PC-3 (cell line): ENCODE measurements at regions not wholly inside any gene's neighbourhood (a gene's known extent, or its start where the extent isn't known, plus 50 kb on each side); places are given as distances from the start of the nearest gene placed in this dataset.

Experiments
- ATAC-seq: fragments of 200-7000 bp; cut with Tn5 transposase; 2 replicates; pipeline ENCODE4 v1.9.1; 2020; ENCODE audit warnings: mild to moderate bottlenecking, moderate library complexity
- BruUV-seq: library from RNA; stranded (reverse); fragments of 400-500 nt; replicated peaks from 2 replicates; lab custom pipeline; 2021; lab: Mats Ljungman, UMichigan
- CTCF ChIA-PET: fragments of 300-600 bp; sonication (Branson Sonifier 250); formaldehyde crosslinking; loops from one replicate; lab custom pipeline; 2022; ENCODE audit warnings: antibody characterized with exemption; lab: Charles Lee
- POLR2A ChIA-PET: fragments of 300-600 bp; sonication (Branson Sonifier 250); formaldehyde crosslinking; loops from one replicate; lab custom pipeline; 2022; ENCODE audit warnings: antibody characterized with exemption; ENCODE audit not compliant: unreplicated experiment; lab: Charles Lee
- DNase-seq: peaks from one replicate; pipeline ENCODE4 v3.0.0-alpha.2; 2015
- H2AFZ ChIP-seq: fragments of 300-600 bp; sonication (generic); 2 replicates; pipeline ENCODE4 v1.6.0; 2016; ENCODE audit warnings: antibody characterized with exemption, low read length
- H3F3A ChIP-seq: fragments of 300-600 bp; sonication (generic); one replicate; pipeline ENCODE4 v1.6.0; 2017; ENCODE audit warnings: antibody characterized with exemption, low read length, control low read depth, mild to moderate bottlenecking; ENCODE audit not compliant: unreplicated experiment
- H3K27ac ChIP-seq: fragments of 300-600 bp; sonication (generic); 2 replicates; pipeline ENCODE4 v1.5.1; 2016; ENCODE audit warnings: mild to moderate bottlenecking, low read length
- H3K27me3 ChIP-seq: fragments of 300-600 bp; sonication (generic); 2 replicates; pipeline ENCODE4 v1.6.1; 2016; ENCODE audit warnings: low read length, mixed read lengths
- H3K36me3 ChIP-seq: fragments of 300-600 bp; sonication (generic); 2 replicates; pipeline ENCODE4 v1.6.1; 2016; ENCODE audit warnings: low read depth, mixed run types, low read length, mixed read lengths
- H3K4me1 ChIP-seq: fragments of 300-600 bp; sonication (generic); 2 replicates; pipeline ENCODE4 v1.5.1; 2016; ENCODE audit warnings: low read length; ENCODE audit not compliant: insufficient read depth
- H3K4me2 ChIP-seq: fragments of 300-600 bp; sonication (generic); 2 replicates; pipeline ENCODE4 v1.6.0; 2016; ENCODE audit warnings: low read length
- H3K4me3 ChIP-seq: fragments of 300-600 bp; sonication (generic); 2 replicates; pipeline ENCODE4 v1.5.1; 2016; ENCODE audit warnings: mild to moderate bottlenecking, low read length, mixed read lengths
- H3K79me2 ChIP-seq: fragments of 300-600 bp; sonication (generic); 2 replicates; pipeline ENCODE4 v1.6.1; 2017; ENCODE audit warnings: low read length, mixed read lengths
- H3K9ac ChIP-seq: fragments of 300-600 bp; sonication (generic); 2 replicates; pipeline ENCODE4 v1.6.0; 2016; ENCODE audit warnings: mild to moderate bottlenecking, low read length
- H3K9me2 ChIP-seq: fragments of 300-600 bp; sonication (generic); replicated peaks from 2 replicates; pipeline ENCODE4 v1.6.1; 2016; ENCODE audit warnings: mixed run types, low read length, mixed read lengths
- H3K9me3 ChIP-seq: fragments of 300-600 bp; sonication (generic); 2 replicates; pipeline ENCODE4 v1.6.1; 2016; ENCODE audit warnings: low read length, mixed read lengths
- H4K20me1 ChIP-seq: fragments of 300-600 bp; sonication (generic); 2 replicates; pipeline ENCODE4 v1.6.1; 2016; ENCODE audit warnings: low read length, mixed read lengths
- EZH2 ChIP-seq: fragments of 300-600 bp; sonication (generic); IDR thresholded peaks from one replicate; pipeline ENCODE4 v1.6.1; 2017; ENCODE audit warnings: antibody characterized with exemption, mild to moderate bottlenecking, low read length; ENCODE audit not compliant: unreplicated experiment
- EZH2phosphoT487 ChIP-seq: fragments of 300-600 bp; sonication (generic); IDR thresholded peaks from 2 replicates; pipeline ENCODE4 v1.6.1; 2018; ENCODE audit warnings: mild to moderate bottlenecking, antibody characterized with exemption, low read length, borderline replicate concordance
- intact Hi-C: fragments of 100-400 bp; cut with micrococcal nuclease; formaldehyde crosslinking; loops from 2 replicates; pipeline ENCODE4 v1.9.0; 2023
- TF ChIP-seq, protein P1 (sequence below): fragments of 300-600 bp; sonication (generic); conservative IDR thresholded peaks from 2 replicates; pipeline ENCODE4 v1.5.1; 2017; ENCODE audit warnings: antibody characterized with exemption, low read depth, mild to moderate bottlenecking, low read length

DNA sequence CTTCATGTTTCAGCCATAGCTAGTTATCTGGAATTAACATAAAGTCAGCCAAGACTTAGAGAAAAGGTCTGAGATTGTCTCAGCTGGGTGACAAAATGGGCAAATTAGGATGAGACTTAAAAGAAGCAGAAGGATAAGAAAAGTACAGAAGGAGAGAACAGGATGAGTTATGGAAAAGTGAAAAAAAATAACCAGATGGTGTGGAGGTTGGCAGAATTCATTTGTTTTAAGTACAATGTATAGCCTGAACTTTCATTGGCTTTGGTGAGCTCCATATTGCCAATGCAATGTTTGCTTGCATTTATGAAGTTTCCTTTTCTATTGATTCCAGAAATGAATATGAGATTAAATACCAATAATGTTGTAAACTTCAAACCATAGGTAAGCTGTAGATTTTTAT, 447.2 kb upstream of the DPH6 start:
- Histone ChIP-seq H3K79me2 (no peaks in the 10 kb centered on the region), H3K4me3 (no peak overlapping the region), H3K36me3 (no peaks in the 10 kb centered on the region), H3K27me3 (no peaks in the 10 kb centered on the region), H3K4me1 (no peaks in the 10 kb centered on the region), H4K20me1 (no peaks in the 10 kb centered on the region), H3K4me2 (no peak overlapping the region), H3K9me3 (no peaks in the 10 kb centered on the region), H2AFZ (no peak overlapping the region), H3K27ac (no peak overlapping the region), H3K9ac (no peak overlapping the region), H3K9me2 (no peaks in the 10 kb centered on the region), H3F3A (no peaks in the 10 kb centered on the region)
- DNase-seq (no peak), ATAC-seq (no peak)
- ChIA-PET POLR2A (no interaction called here), CTCF (no interaction called here)
- TF ChIP-seq, protein P1, sequence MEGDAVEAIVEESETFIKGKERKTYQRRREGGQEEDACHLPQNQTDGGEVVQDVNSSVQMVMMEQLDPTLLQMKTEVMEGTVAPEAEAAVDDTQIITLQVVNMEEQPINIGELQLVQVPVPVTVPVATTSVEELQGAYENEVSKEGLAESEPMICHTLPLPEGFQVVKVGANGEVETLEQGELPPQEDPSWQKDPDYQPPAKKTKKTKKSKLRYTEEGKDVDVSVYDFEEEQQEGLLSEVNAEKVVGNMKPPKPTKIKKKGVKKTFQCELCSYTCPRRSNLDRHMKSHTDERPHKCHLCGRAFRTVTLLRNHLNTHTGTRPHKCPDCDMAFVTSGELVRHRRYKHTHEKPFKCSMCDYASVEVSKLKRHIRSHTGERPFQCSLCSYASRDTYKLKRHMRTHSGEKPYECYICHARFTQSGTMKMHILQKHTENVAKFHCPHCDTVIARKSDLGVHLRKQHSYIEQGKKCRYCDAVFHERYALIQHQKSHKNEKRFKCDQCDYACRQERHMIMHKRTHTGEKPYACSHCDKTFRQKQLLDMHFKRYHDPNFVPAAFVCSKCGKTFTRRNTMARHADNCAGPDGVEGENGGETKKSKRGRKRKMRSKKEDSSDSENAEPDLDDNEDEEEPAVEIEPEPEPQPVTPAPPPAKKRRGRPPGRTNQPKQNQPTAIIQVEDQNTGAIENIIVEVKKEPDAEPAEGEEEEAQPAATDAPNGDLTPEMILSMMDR = no peak
- TF ChIP-seq EZH2 (no peak), EZH2phosphoT487 (no peak)
- intact Hi-C loops = no loop called here
- no TSS peak for BruUV-seq

DNA sequence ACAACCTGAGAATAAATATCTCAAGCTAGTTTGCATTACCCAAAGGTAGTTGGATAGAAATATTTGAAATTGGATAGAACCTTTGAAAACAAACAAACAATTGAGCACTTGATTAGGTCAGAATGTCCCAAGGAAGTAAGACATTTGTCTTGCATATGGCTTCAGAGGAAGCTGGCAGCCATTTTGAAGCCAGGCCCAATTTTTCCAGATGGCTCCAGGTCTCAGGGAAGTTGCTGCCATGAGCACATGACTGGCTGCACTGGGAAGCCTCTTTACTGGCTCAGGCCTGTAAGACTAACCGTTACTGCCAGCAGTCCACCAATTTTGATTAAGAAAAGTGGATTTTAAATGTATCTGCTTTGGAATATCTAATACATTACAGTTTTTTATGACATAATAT, 448.9 kb upstream of the DPH6 start:
- CTCF ChIA-PET = no interaction called here
- DNase-seq (no peak), ATAC-seq (no peak)
- no peak overlapping the region for H3K27ac ChIP-seq
- POLR2A ChIA-PET = no interaction called here
- H3K27me3 ChIP-seq = no peaks in the 10 kb centered on the region
- no peak overlapping the region for H3K4me2 ChIP-seq
- TF ChIP-seq, protein P1 = no peak
- no peak for TF ChIP-seq EZH2phosphoT487
- no peak for TF ChIP-seq EZH2
- H2AFZ ChIP-seq = no peak overlapping the region
- no peaks in the 10 kb centered on the region for H3K9me2 ChIP-seq
- H3K79me2 ChIP-seq = no peaks in the 10 kb centered on the region
- no peak overlapping the region for H3K9ac ChIP-seq
- H3K9me3 ChIP-seq = no peaks in the 10 kb centered on the region
- no peaks in the 10 kb centered on the region for H3F3A ChIP-seq
- H4K20me1 ChIP-seq = no peaks in the 10 kb centered on the region
- BruUV-seq = no TSS peak
- H3K4me1 ChIP-seq = no peaks in the 10 kb centered on the region
- no peaks in the 10 kb centered on the region for H3K36me3 ChIP-seq
- no peak overlapping the region for H3K4me3 ChIP-seq
- intact Hi-C loops = no loop called here

GRCh38 chr15:35998663-35999602, 453.0 kb upstream of the DPH6 start:
- no TSS peak for BruUV-seq
- H3K9me3 ChIP-seq = no peaks in the 10 kb centered on the region
- H3K4me3 ChIP-seq = no peak overlapping the region
- ATAC-seq (peak; percentile 42), DNase-seq (no peak)
- H3K36me3 ChIP-seq = no peaks in the 10 kb centered on the region
- H3K4me1 ChIP-seq = no peaks in the 10 kb centered on the region
- H3K79me2 ChIP-seq = no peaks in the 10 kb centered on the region
- no peaks in the 10 kb centered on the region for H3K27me3 ChIP-seq
- H3K27ac ChIP-seq = no peak overlapping the region
- TF ChIP-seq EZH2phosphoT487 (no peak), EZH2 (no peak)
- TF ChIP-seq, protein P1 = no peak
- ChIA-PET POLR2A (no interaction called here), CTCF (no interaction called here)
- H3K4me2 ChIP-seq = no peak overlapping the region
- intact Hi-C loops = no loop called here
- no peak overlapping the region for H2AFZ ChIP-seq
- no peaks in the 10 kb centered on the region for H4K20me1 ChIP-seq
- no peak overlapping the region for H3K9ac ChIP-seq
- H3F3A ChIP-seq = no peaks in the 10 kb centered on the region
- no peaks in the 10 kb centered on the region for H3K9me2 ChIP-seq
